ENCODE measurements at regions not wholly inside any gene's neighbourhood (a gene's known extent, or its start where the extent isn't known, plus 50 kb on each side); places are given as distances from the start of the nearest gene placed in this dataset.

GRCh38 chr6:137424251-137424650 is 69.9 kb downstream of the OLIG3 start:
- TF ChIP-seq CTCF (IDR thresholded peaks at IDR 0.05) = no peak
- no peak overlapping the region for H3K4me3 ChIP-seq
- intact Hi-C loops (cut with DNase I) = no loop called here
- H3K9me3 ChIP-seq = no peaks in the 10 kb centered on the region
- no peaks in the 10 kb centered on the region for H3K27me3 ChIP-seq
- H3K36me3 ChIP-seq = no peaks in the 10 kb centered on the region
- WGBS, 2 donors = 57 to 60% methylated on average over 3 of the region's 3 CpGs
- no peak for DNase-seq
- no peak overlapping the region for H3K27ac ChIP-seq
- no peaks in the 10 kb centered on the region for H3K4me1 ChIP-seq

- 60 to 75% methylated on average over 3 of the region's 3 CpGs for WGBS, 2 donors
- Histone ChIP-seq H3K4me1 (no peaks in the 10 kb centered on the region), H3K27me3 (no peaks in the 10 kb centered on the region), H3K4me3 (no peak overlapping the region), H3K36me3 (no peaks in the 10 kb centered on the region), H3K9me3 (no peaks in the 10 kb centered on the region), H3K27ac (no peak overlapping the region)
- no peak for DNase-seq
- intact Hi-C loops (cut with DNase I) = no loop called here
- TF ChIP-seq POLR2A (IDR thresholded peaks at IDR 0.05) (no peak), CTCF (IDR thresholded peaks at IDR 0.05) (no peak)
Measured at GRCh38 chr6:137423451-137424168, 70.6 kb downstream of the OLIG3 start.

DNA sequence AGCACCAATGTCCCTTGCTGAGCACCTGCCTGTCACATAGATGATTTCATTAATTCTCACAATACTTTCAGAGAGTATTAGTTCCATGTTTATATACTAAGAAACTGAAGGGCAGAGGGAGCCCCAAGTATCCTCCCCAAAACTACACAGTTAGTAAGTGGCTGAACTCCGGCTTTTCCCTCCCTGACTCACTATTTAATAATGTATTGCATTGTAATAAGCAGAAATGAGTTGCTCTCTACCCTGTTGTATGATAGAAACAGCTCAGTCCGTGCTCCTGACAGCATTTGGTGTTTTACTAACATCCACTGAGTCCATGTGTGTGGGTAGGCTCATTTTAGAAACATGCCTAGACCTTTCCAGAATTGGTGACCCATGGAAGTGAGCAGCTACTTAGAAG is 76.8 kb downstream of the OLIG3 start:
- Histone ChIP-seq H3K27ac (no peak overlapping the region), H3K4me1 (peaks cover 0 to 29% (median 8%) of the 10 kb centered on the region in 3 donors), H3K4me3 (no peak overlapping the region), H3K27me3 (peaks cover 0 to 17% (median 0%) of the 10 kb centered on the region in 4 donors), H3K9me3 (no peaks in the 10 kb centered on the region), H3K36me3 (no peaks in the 10 kb centered on the region)
- DNase-seq = no peak
- intact Hi-C loops (cut with DNase I) = no loop called here
- WGBS, 2 donors = 61 to 70% methylated on average over 2 of the region's 2 CpGs
- TF ChIP-seq POLR2A (IDR thresholded peaks at IDR 0.05) (no peak), CTCF (IDR thresholded peaks at IDR 0.05) (no peak)

DNA sequence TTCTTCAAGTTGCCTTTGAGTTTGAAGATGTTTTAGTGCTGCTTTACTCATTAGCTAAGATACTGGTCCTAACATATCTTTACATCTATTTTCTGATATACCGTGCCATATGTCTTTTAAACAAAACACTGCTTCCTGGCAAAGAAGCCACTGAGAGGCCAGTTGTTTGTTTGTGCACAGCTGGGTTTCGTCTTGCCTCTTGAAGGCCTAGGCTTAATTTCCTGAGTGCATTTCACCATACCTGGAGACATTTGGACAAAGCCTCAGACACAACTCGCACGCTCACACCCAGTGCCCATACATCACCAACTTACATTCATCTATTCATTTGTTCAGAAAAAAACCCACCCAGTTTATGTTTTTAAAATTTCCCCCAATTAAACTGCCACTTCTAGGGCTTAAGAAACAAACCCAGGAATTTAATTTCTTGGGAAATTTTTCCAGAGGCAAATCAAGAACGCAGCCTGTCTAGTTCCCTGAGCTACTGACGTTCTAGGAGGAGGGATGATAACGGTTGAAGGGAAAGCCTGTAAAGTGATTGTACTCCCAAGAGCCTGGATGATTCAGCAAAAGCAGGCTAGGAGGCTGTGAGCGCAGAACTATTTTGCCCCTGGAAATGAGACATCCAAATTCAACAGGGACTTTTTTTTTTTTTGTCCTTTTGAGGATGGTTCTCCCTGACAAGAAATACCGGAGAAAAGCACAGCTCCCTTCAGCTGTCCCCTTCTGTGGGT is 77.7 kb downstream of the OLIG3 start:
- no peak overlapping the region for H3K4me3 ChIP-seq
- H3K36me3 ChIP-seq = no peaks in the 10 kb centered on the region
- H3K9me3 ChIP-seq = no peaks in the 10 kb centered on the region
- peaks cover 0 to 29% (median 8%) of the 10 kb centered on the region in 3 donors for H3K4me1 ChIP-seq
- DNase-seq = no peak
- peaks cover 0 to 17% (median 0%) of the 10 kb centered on the region in 4 donors for H3K27me3 ChIP-seq
- H3K27ac ChIP-seq = peak overlapping the region in 1 of 4 donors; percentile 7
- intact Hi-C loops (cut with DNase I) = no loop called here
- WGBS, 2 donors = 73 to 80% methylated on average over 9 of the region's 9 CpGs
- no peak for TF ChIP-seq POLR2A (IDR thresholded peaks at IDR 0.05)
- TF ChIP-seq CTCF (IDR thresholded peaks at IDR 0.05) = no peak

GRCh38 chr6:137415834-137416190 is 78.4 kb downstream of the OLIG3 start:
- peak overlapping the region in 2 of 4 donors; percentile 45 to 63 for H3K4me3 ChIP-seq
- peak overlapping the region in 3 of 4 donors; percentile 35 to 79 (median 55) for H3K27ac ChIP-seq
- H3K4me1 ChIP-seq = peaks cover 0 to 29% (median 8%) of the 10 kb centered on the region in 3 donors
- H3K9me3 ChIP-seq = no peaks in the 10 kb centered on the region
- peaks cover 0 to 17% (median 0%) of the 10 kb centered on the region in 4 donors for H3K27me3 ChIP-seq
- 28 to 44% methylated on average over 5 of the region's 5 CpGs for WGBS, 2 donors
- no peak for TF ChIP-seq CTCF (IDR thresholded peaks at IDR 0.05)
- no peak for DNase-seq
- H3K36me3 ChIP-seq = no peaks in the 10 kb centered on the region
- intact Hi-C loops (cut with DNase I) = no loop called here

Data from esophagus squamous epithelium (tissue), 5 donors.